H1 (cell line): ENCODE measurements at regions not wholly inside any gene's neighbourhood (a gene's known extent, or its start where the extent isn't known, plus 50 kb on each side); places are given as distances from the start of the nearest gene placed in this dataset.

Source experiments
- CTCF ChIA-PET: fragments of 300-600 bp; sonication (Branson Sonifier 250); formaldehyde crosslinking; loops from one replicate; lab custom pipeline; 2021; ENCODE audit not compliant: partially characterized antibody; lab: Charles Lee
- POLR2A ChIA-PET: fragments of 300-600 bp; sonication (Branson Sonifier 250); formaldehyde crosslinking; loops from one replicate; lab custom pipeline; 2021; ENCODE audit warnings: inconsistent platforms; ENCODE audit not compliant: partially characterized antibody; lab: Charles Lee
- DNase-seq, 2 experiments: peaks; one replicate each; pipeline versions ENCODE4 v3.0.0 to v3.0.0-alpha.2; 2010 to 2022; ENCODE audit warnings: low spot score in 2 of 2, low read depth in 1 of 2, mixed read lengths in 1 of 2
- FAIRE-seq: peaks from 2 replicates; lab custom pipeline; 2011; peaks lifted over from hg19 to GRCh38; lab: Jason Lieb, UNC
- H2AFZ ChIP-seq: 2 replicates; pipeline ENCODE4 v1.8.1; 2012; ENCODE audit warnings: low read length, inconsistent platforms
- H2AK5ac ChIP-seq: 2 replicates; pipeline ENCODE4 v1.6.1; 2013; ENCODE audit warnings: low read depth, low read length
- H2BK120ac ChIP-seq: replicated peaks from 2 replicates; pipeline ENCODE3; 2013; ENCODE audit warnings: low read depth, low read length, inconsistent platforms
- H2BK12ac ChIP-seq: 2 replicates; pipeline ENCODE4 v1.6.1; 2013; ENCODE audit warnings: low read depth, low read length
- H2BK15ac ChIP-seq: 2 replicates; pipeline ENCODE4 v1.6.1; 2013; ENCODE audit warnings: low read length
- H2BK20ac ChIP-seq: 2 replicates; pipeline ENCODE4 v1.6.1; 2013; ENCODE audit warnings: low read length
- H2BK5ac ChIP-seq: 2 replicates; pipeline ENCODE4 v1.6.1; 2013; ENCODE audit warnings: low read depth, low read length
- H3K14ac ChIP-seq: 2 replicates; pipeline ENCODE4 v1.6.1; 2013; ENCODE audit warnings: inconsistent platforms; ENCODE audit not compliant: insufficient read length
- H3K18ac ChIP-seq: 2 replicates; pipeline ENCODE4 v1.6.1; 2013; ENCODE audit warnings: low read length; ENCODE audit errors: extremely low read depth
- H3K23ac ChIP-seq: 2 replicates; pipeline ENCODE4 v1.6.1; 2013; ENCODE audit warnings: inconsistent platforms; ENCODE audit not compliant: insufficient read length
- H3K23me2 ChIP-seq: 2 replicates; pipeline ENCODE4 v1.6.1; 2013; ENCODE audit warnings: low read depth, low read length
- H3K27ac ChIP-seq: 2 replicates; pipeline ENCODE4 v1.6.1; 2011; ENCODE audit warnings: low read depth, low read length, inconsistent platforms
- H3K27me3 ChIP-seq, 4 experiments: replicated peaks in 1 of 4; 1 replicate in 1 of 4; 2 replicates in 3 of 4; pipeline versions ENCODE4 v1.6.1 to v1.8.1; 2011 to 2013; ENCODE audit warnings: low read length in 3 of 4, mild to moderate bottlenecking in 3 of 4, inconsistent platforms in 2 of 4, mixed read lengths in 2 of 4, moderate library complexity in 1 of 4; ENCODE audit not compliant: control insufficient read depth in 3 of 4, insufficient read depth in 3 of 4; ENCODE audit errors: extremely low read depth in 1 of 4
- H3K36me3 ChIP-seq, 4 experiments: 2 replicates each; pipeline versions ENCODE4 v1.6.1 to v1.8.1; 2011 to 2013; ENCODE audit warnings: mild to moderate bottlenecking in 4 of 4, low read length in 3 of 4, moderate library complexity in 2 of 4, control low read depth in 1 of 4, inconsistent platforms in 1 of 4; ENCODE audit not compliant: insufficient read depth in 4 of 4, control insufficient read depth in 2 of 4
- H3K4ac ChIP-seq: replicated peaks from 2 replicates; pipeline ENCODE3; 2013; ENCODE audit warnings: low read length, low read depth, mixed read lengths, inconsistent platforms; ENCODE audit not compliant: insufficient read length
- H3K4me1 ChIP-seq, 4 experiments: replicated peaks in 1 of 4; 1 replicate in 1 of 4; 2 replicates in 3 of 4; pipeline versions ENCODE4 v1.6.1 to v1.8.1; 2011 to 2013; ENCODE audit warnings: low read length in 3 of 4, inconsistent platforms in 2 of 4, mixed read lengths in 1 of 4; ENCODE audit not compliant: insufficient read depth in 4 of 4, control insufficient read depth in 3 of 4
- H3K4me2 ChIP-seq, 2 experiments: 2 replicates each; pipeline versions ENCODE4 v1.6.1 to v1.8.1; 2011 to 2013; ENCODE audit warnings: low read depth in 2 of 2, low read length in 2 of 2, control low read depth in 1 of 2, inconsistent platforms in 1 of 2, mild to moderate bottlenecking in 1 of 2; ENCODE audit not compliant: insufficient read depth in 1 of 2
- H3K4me3 ChIP-seq, 4 experiments: fragments of 200-600, 300-600 bp in 1 of 4; sonication (generic), shearing (Covaris generic), sonication (Bioruptor Twin) in 1 of 4; 2 replicates each; pipeline versions ENCODE4 v1.5.1 to v1.8.1; 2011 to 2016; ENCODE audit warnings: low read length in 4 of 4, low read depth in 3 of 4, control low read depth in 2 of 4, inconsistent platforms in 2 of 4, mild to moderate bottlenecking in 2 of 4, mixed read lengths in 1 of 4, moderate library complexity in 1 of 4; ENCODE audit not compliant: insufficient read depth in 2 of 4; ENCODE audit errors: extremely low read depth in 1 of 4
- H3K56ac ChIP-seq: replicated peaks from 2 replicates; pipeline ENCODE3; 2013; ENCODE audit warnings: low read depth, mild to moderate bottlenecking, mixed read lengths, low read length, inconsistent platforms; ENCODE audit not compliant: insufficient read length
- H3K79me1 ChIP-seq: 2 replicates; pipeline ENCODE4 v1.6.1; 2013; ENCODE audit warnings: low read depth, low read length, control low read depth
- H3K79me2 ChIP-seq, 2 experiments: 2 replicates each; pipeline versions ENCODE4 v1.6.1 to v1.8.1; 2012 to 2013; ENCODE audit warnings: low read length in 2 of 2, mild to moderate bottlenecking in 2 of 2, inconsistent platforms in 1 of 2; ENCODE audit not compliant: insufficient read depth in 2 of 2, control insufficient read depth in 1 of 2
- H3K9ac ChIP-seq, 4 experiments: replicated peaks in 1 of 4; 1 replicate in 1 of 4; 2 replicates in 3 of 4; pipeline versions ENCODE4 v1.6.1 to v1.8.1; 2011 to 2013; ENCODE audit warnings: low read depth in 3 of 4, low read length in 3 of 4, control low read depth in 2 of 4, mild to moderate bottlenecking in 2 of 4, moderate library complexity in 2 of 4, inconsistent platforms in 1 of 4; ENCODE audit errors: extremely low read depth in 1 of 4
- H3K9me3 ChIP-seq, 2 experiments: 2 replicates each; pipeline versions ENCODE4 v1.6.1 to v1.8.1; 2012 to 2013; ENCODE audit warnings: mild to moderate bottlenecking in 2 of 2, moderate library complexity in 2 of 2, control low read depth in 1 of 2, inconsistent platforms in 1 of 2, low read depth in 1 of 2, low read length in 1 of 2, mixed read lengths in 1 of 2; ENCODE audit not compliant: insufficient read depth in 2 of 2
- H4K20me1 ChIP-seq, 2 experiments: replicated peaks in 1 of 2; 2 replicates each; pipeline versions ENCODE3 to v1.8.1; 2011 to 2013; ENCODE audit warnings: inconsistent platforms in 2 of 2, low read length in 2 of 2, mild to moderate bottlenecking in 1 of 2; ENCODE audit not compliant: insufficient read depth in 2 of 2, control insufficient read depth in 1 of 2
- H4K5ac ChIP-seq: 2 replicates; pipeline ENCODE4 v1.6.1; 2013; ENCODE audit warnings: low read length, low read depth, mixed read lengths, inconsistent platforms; ENCODE audit not compliant: insufficient read length
- H4K8ac ChIP-seq: 2 replicates; pipeline ENCODE4 v1.8.0; 2013; ENCODE audit warnings: mild to moderate bottlenecking, moderate library complexity, low read length, inconsistent platforms; ENCODE audit not compliant: insufficient read depth; ENCODE audit errors: extremely low read depth
- H4K91ac ChIP-seq: replicated peaks from 2 replicates; pipeline ENCODE3; 2013; ENCODE audit warnings: low read length, mixed read lengths, inconsistent platforms; ENCODE audit not compliant: insufficient read length
- BRCA1 ChIP-seq: IDR thresholded peaks from 2 replicates; pipeline ENCODE4 v1.6.1; 2012; ENCODE audit warnings: low read depth, low read length, improper control_type of control experiment
- FOSL1 ChIP-seq: IDR thresholded peaks from 2 replicates; pipeline ENCODE4 v1.6.1; 2011; ENCODE audit warnings: mild to moderate bottlenecking, low read depth, low read length, moderate library complexity; ENCODE audit not compliant: insufficient read depth
- TBP ChIP-seq: IDR thresholded peaks from 2 replicates; pipeline ENCODE4 v1.6.1; 2011; ENCODE audit warnings: low read depth, low read length, improper control_type of control experiment
- WGBS, 2 experiments: shearing (Covaris generic) in 1 of 2; methylation state at CpG; one replicate each; pipeline versions ENCODE4 v1.1.6 to v1.1.7; 2013 to 2015; ENCODE audit warnings: low lambda C conversion rate in 2 of 2, mixed read lengths in 2 of 2, inconsistent platforms in 1 of 2, low coverage in 1 of 2, missing lambda C conversion rate in 1 of 2; ENCODE audit not compliant: insufficient replicate concordance in 2 of 2, insufficient coverage in 1 of 2, insufficient read length in 1 of 2; ENCODE audit errors: extremely low coverage in 1 of 2, missing lambda C conversion rate in 1 of 2; 5-methylcytosine and 5-hydroxymethylcytosine counted together

DNA sequence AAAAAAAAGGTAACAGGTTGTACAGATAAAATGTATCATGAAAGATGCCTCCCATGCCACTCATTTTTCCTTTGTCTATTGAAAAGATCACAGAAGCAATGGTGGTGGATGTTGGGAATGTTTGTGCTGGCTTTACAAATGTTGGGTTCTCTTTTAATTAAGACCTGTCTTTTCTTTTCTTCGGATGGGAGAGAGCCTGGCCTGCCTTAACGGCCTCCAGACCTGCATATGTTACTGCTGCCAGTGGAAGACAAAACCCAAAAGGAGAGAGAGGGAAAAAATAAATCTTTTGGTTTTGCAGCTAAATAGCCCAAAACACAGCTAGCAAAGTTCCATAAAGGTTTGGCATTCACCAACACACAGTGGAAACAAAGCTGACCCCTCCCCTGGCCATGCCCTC, 50.5 kb upstream of the FZD7 start:
- H4K20me1 ChIP-seq = no peaks in the 10 kb centered on the region
- H3K56ac ChIP-seq = no peak overlapping the region
- no peak for DNase-seq
- H3K79me1 ChIP-seq = peaks cover 4% of the 10 kb centered on the region; the same call in 1 of the 2 replicates
- no peak overlapping the region for H3K4ac ChIP-seq
- H2BK15ac ChIP-seq = no peak overlapping the region
- no peak overlapping the region for H3K14ac ChIP-seq
- no peak overlapping the region for H2BK120ac ChIP-seq
- H3K23ac ChIP-seq = no peak overlapping the region
- no peak overlapping the region; the same call in 1 of the 2 replicates for H2BK20ac ChIP-seq
- no peak overlapping the region for H3K9ac ChIP-seq
- no peaks in the 10 kb centered on the region for H3K27me3 ChIP-seq
- peak overlapping the region; percentile 28; the same call in 1 of the 2 replicates for H2BK5ac ChIP-seq
- H3K36me3 ChIP-seq = peaks cover 0 to 29% (median 0%) of the 10 kb centered on the region in 4 experiments; a peak in 2 of 8 replicates
- H4K5ac ChIP-seq = no peak overlapping the region
- no peak overlapping the region; a peak in 1 of 4 replicates for H3K4me2 ChIP-seq
- no peaks in the 10 kb centered on the region for H3K79me2 ChIP-seq
- H3K27ac ChIP-seq = no peak overlapping the region
- no peak overlapping the region for H2AK5ac ChIP-seq
- POLR2A ChIA-PET = interaction anchor here (6.0 kb wide), 1 partner anchor 11 kb away, joined by 46 read pairs; no protein-coding TSS in a partner anchor
- no peak overlapping the region for H3K4me3 ChIP-seq
- no peak overlapping the region for H2AFZ ChIP-seq
- WGBS, 2 experiments = 93% methylated on average over 2 of the region's 2 CpGs; no CpG with 5 or more reads in 1 of the 2 experiments
- H3K9me3 ChIP-seq = no peaks in the 10 kb centered on the region
- CTCF ChIA-PET = interaction anchor here (0.9 to 1.6 kb wide), 3 partner anchors 11 to 30 kb away, joined by 3 read pairs; no protein-coding TSS in a partner anchor
- no peaks in the 10 kb centered on the region; the same call in 1 of the 2 replicates for H3K23me2 ChIP-seq
- H3K4me1 ChIP-seq = peaks cover 2 to 11% (median 10%) of the 10 kb centered on the region in 4 experiments; a peak in 3 of 7 replicates
- no peak overlapping the region for H2BK12ac ChIP-seq
- FAIRE-seq = no peak
- H4K8ac ChIP-seq = no peak overlapping the region
- no peak overlapping the region for H3K18ac ChIP-seq
- H4K91ac ChIP-seq = no peak overlapping the region
- TF ChIP-seq BRCA1 = no peak
- TF ChIP-seq TBP = no peak
- no peak for TF ChIP-seq FOSL1
